MM.1S (cell line): ENCODE measurements at regions not wholly inside any gene's neighbourhood (a gene's known extent, or its start where the extent isn't known, plus 50 kb on each side); places are given as distances from the start of the nearest gene placed in this dataset.

Experiments
- CTCF ChIP-seq: fragments of 300-600 bp; sonication (generic); IDR thresholded peaks from 2 replicates; pipeline ENCODE4 v1.5.1; 2016; ENCODE audit warnings: antibody characterized with exemption, low read length, mixed read lengths
- EZH2 ChIP-seq: fragments of 300-600 bp; sonication (generic); optimal IDR thresholded peaks from 2 replicates; pipeline ENCODE3; 2017; ENCODE audit warnings: low read depth, mild to moderate bottlenecking, antibody characterized with exemption, low read length, mixed read lengths
- EZH2phosphoT487 ChIP-seq: fragments of 300-600 bp; sonication (generic); IDR thresholded peaks from 2 replicates; pipeline ENCODE4 v1.6.1; 2018; ENCODE audit warnings: antibody characterized with exemption, low read length

- TF ChIP-seq CTCF (no peak), EZH2 (no peak), EZH2phosphoT487 (no peak)
Measured at GRCh38 chr12:86521870-86522269, 265.7 kb upstream of the MGAT4C start.
